ENCODE measurements at regions not wholly inside any gene's neighbourhood (a gene's known extent, or its start where the extent isn't known, plus 50 kb on each side); places are given as distances from the start of the nearest gene placed in this dataset.

- CTCF ChIA-PET, result interaction anchor here (1.1 kb wide), 1 partner anchor 11 kb away, joined by 4 read pairs; no protein-coding TSS in a partner anchor
- Mint-ChIP-seq H3K4me3 (no peak overlapping the region), H3K9me3 (ENCODE audit: low read depth) (no peaks in the 10 kb centered on the region), H3K27ac (no peak overlapping the region), H3K27me3 (peaks cover 43% of the 10 kb centered on the region), H3K4me1 (no peaks in the 10 kb centered on the region), H3K36me3 (peaks cover 4% of the 10 kb centered on the region)
- no peak for ATAC-seq
- DNase-seq, result no peak
Observed at GRCh38 chr3:194286375-194287146, 64.6 kb downstream of the CPN2 start.

- Mint-ChIP-seq H3K9me3 (ENCODE audit: low read depth) (no peaks in the 10 kb centered on the region), H3K4me3 (no peak overlapping the region), H3K27me3 (peaks cover 45% of the 10 kb centered on the region)
Observed at GRCh38 chr3:194287374-194287773, 63.8 kb downstream of the CPN2 start.

GRCh38 chr3:194287977-194288706 is 63.0 kb downstream of the CPN2 start:
- ATAC-seq, result no peak

More at GRCh38 chr3:194287374-194287773, 63.8 kb downstream of the CPN2 start:
- H3K27ac Mint-ChIP-seq, result no peak overlapping the region
- no peak for ATAC-seq
- no peak for DNase-seq
- H3K36me3 Mint-ChIP-seq, result peaks cover 4% of the 10 kb centered on the region
- CTCF ChIA-PET, result no interaction called here
- no peaks in the 10 kb centered on the region for H3K4me1 Mint-ChIP-seq

More at GRCh38 chr3:194287977-194288706, 63.0 kb downstream of the CPN2 start:
- H3K36me3 Mint-ChIP-seq, result peaks cover 4% of the 10 kb centered on the region
- no peaks in the 10 kb centered on the region for H3K4me1 Mint-ChIP-seq
- no peak overlapping the region for H3K27ac Mint-ChIP-seq
- H3K4me3 Mint-ChIP-seq, result no peak overlapping the region
- H3K9me3 Mint-ChIP-seq (ENCODE audit: low read depth), result no peaks in the 10 kb centered on the region
- CTCF ChIA-PET, result no interaction called here
- DNase-seq, result no peak
- peaks cover 48% of the 10 kb centered on the region for H3K27me3 Mint-ChIP-seq
